ENCODE measurements at regions not wholly inside any gene's neighbourhood (a gene's known extent, or its start where the extent isn't known, plus 50 kb on each side); places are given as distances from the start of the nearest gene placed in this dataset.

GRCh38 chr20:41978875-41979274 lies 360.7 kb upstream of the CHD6 start:
- no peaks in the 10 kb centered on the region for H3K9me3 Mint-ChIP-seq
- no peak for ATAC-seq
- no peak overlapping the region for H3K4me3 Mint-ChIP-seq
- no peaks in the 10 kb centered on the region for H3K27me3 Mint-ChIP-seq
- H3K27ac Mint-ChIP-seq, result no peak overlapping the region
- no peaks in the 10 kb centered on the region for H3K36me3 Mint-ChIP-seq (ENCODE audit: low read depth)
- ChIA-PET CTCF (no interaction called here), POLR2A (no interaction called here)
- TF ChIP-seq, protein P1, sequence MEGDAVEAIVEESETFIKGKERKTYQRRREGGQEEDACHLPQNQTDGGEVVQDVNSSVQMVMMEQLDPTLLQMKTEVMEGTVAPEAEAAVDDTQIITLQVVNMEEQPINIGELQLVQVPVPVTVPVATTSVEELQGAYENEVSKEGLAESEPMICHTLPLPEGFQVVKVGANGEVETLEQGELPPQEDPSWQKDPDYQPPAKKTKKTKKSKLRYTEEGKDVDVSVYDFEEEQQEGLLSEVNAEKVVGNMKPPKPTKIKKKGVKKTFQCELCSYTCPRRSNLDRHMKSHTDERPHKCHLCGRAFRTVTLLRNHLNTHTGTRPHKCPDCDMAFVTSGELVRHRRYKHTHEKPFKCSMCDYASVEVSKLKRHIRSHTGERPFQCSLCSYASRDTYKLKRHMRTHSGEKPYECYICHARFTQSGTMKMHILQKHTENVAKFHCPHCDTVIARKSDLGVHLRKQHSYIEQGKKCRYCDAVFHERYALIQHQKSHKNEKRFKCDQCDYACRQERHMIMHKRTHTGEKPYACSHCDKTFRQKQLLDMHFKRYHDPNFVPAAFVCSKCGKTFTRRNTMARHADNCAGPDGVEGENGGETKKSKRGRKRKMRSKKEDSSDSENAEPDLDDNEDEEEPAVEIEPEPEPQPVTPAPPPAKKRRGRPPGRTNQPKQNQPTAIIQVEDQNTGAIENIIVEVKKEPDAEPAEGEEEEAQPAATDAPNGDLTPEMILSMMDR (IDR thresholded peaks at IDR 0.05), result no peak
- no peak for DNase-seq
- H3K4me1 Mint-ChIP-seq (ENCODE audit: low read depth), result no peaks in the 10 kb centered on the region
- intact Hi-C loops (cut with micrococcal nuclease), result no loop called here

- DNase-seq (no peak), ATAC-seq (no peak)
- intact Hi-C loops (cut with micrococcal nuclease), result no loop called here
- ChIA-PET POLR2A (no interaction called here), CTCF (no interaction called here)
- TF ChIP-seq, protein P1 (IDR thresholded peaks at IDR 0.05), result no peak
- Mint-ChIP-seq H3K27ac (no peak overlapping the region), H3K27me3 (no peaks in the 10 kb centered on the region), H3K36me3 (ENCODE audit: low read depth) (no peaks in the 10 kb centered on the region), H3K4me1 (ENCODE audit: low read depth) (no peaks in the 10 kb centered on the region), H3K9me3 (no peaks in the 10 kb centered on the region), H3K4me3 (no peak overlapping the region)
Measured at GRCh38 chr20:41978246-41978790, 360.1 kb upstream of the CHD6 start.

- H3K27ac Mint-ChIP-seq, result no peak overlapping the region
- no peaks in the 10 kb centered on the region for H3K36me3 Mint-ChIP-seq (ENCODE audit: low read depth)
- ATAC-seq, result no peak
- H3K4me3 Mint-ChIP-seq, result no peak overlapping the region
- ChIA-PET POLR2A (no interaction called here), CTCF (no interaction called here)
- intact Hi-C loops (cut with micrococcal nuclease), result no loop called here
- no peak for DNase-seq
- peaks cover 4% of the 10 kb centered on the region for H3K27me3 Mint-ChIP-seq
- no peaks in the 10 kb centered on the region for H3K4me1 Mint-ChIP-seq (ENCODE audit: low read depth)
- TF ChIP-seq, protein P1 (IDR thresholded peaks at IDR 0.05), result no peak
- peaks cover 1% of the 10 kb centered on the region for H3K9me3 Mint-ChIP-seq
Measured at GRCh38 chr20:41969656-41970055, 351.5 kb upstream of the CHD6 start.

DNA sequence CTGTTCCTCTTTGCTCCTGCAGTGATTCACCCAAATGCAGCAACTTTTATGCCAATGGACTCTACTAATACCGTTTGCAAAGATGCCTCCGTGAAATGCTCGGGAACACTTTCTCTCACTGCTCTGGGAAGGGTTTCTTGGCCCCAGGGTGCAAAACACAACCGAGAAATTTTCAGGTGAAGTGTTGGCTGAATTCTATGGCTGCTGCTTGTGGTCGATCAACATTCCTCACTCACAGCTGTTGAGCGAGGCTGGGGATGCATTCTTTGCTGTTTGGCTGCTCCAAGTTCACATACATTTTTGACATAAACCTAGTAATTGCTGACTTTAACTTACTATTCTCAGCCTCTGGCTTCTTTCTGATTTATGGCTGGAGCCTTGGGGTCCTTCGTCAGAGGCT lies 342.0 kb upstream of the CHD6 start:
- H3K9me3 Mint-ChIP-seq, result no peaks in the 10 kb centered on the region
- no peak overlapping the region for H3K27ac Mint-ChIP-seq
- peaks cover 3% of the 10 kb centered on the region for H3K27me3 Mint-ChIP-seq
- CTCF ChIA-PET, result interaction anchor here (1.1 kb wide), 1 partner anchor 9 kb away, joined by 3 read pairs; no protein-coding TSS in a partner anchor
- no peak for DNase-seq
- no peak for ATAC-seq
- no peaks in the 10 kb centered on the region for H3K4me1 Mint-ChIP-seq (ENCODE audit: low read depth)
- POLR2A ChIA-PET, result no interaction called here
- TF ChIP-seq, protein P1 (IDR thresholded peaks at IDR 0.05), result no peak
- no peak overlapping the region for H3K4me3 Mint-ChIP-seq
- intact Hi-C loops (cut with micrococcal nuclease), result no loop called here
- H3K36me3 Mint-ChIP-seq (ENCODE audit: low read depth), result no peaks in the 10 kb centered on the region

DNA sequence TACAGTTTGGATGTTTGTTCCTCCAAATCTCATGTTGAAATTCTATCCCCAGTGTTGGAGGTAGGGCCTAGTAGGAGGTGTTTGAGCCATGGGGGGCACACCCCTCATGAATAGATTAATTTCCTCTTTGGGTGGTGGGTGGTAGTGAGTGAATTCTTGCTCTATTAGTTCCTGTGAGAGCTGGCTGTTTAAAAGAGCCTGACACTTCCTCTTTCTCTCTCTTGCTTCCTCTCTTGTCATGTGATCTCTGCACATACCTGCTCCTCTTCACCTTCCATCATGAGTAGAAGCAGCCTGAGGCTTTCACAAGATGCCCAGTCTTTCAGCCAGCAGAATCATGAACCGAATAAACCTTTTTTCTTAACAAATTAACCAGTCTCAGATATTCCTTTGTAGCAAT lies 340.2 kb upstream of the CHD6 start:
- no peaks in the 10 kb centered on the region for H3K36me3 Mint-ChIP-seq (ENCODE audit: low read depth)
- H3K4me3 Mint-ChIP-seq, result no peak overlapping the region
- H3K9me3 Mint-ChIP-seq, result no peaks in the 10 kb centered on the region
- TF ChIP-seq, protein P1 (IDR thresholded peaks at IDR 0.05), result no peak
- ChIA-PET POLR2A (no interaction called here), CTCF (no interaction called here)
- no peak overlapping the region for H3K27ac Mint-ChIP-seq
- H3K4me1 Mint-ChIP-seq (ENCODE audit: low read depth), result no peaks in the 10 kb centered on the region
- peaks cover 4% of the 10 kb centered on the region for H3K27me3 Mint-ChIP-seq
- intact Hi-C loops (cut with micrococcal nuclease), result no loop called here
- ATAC-seq (no peak), DNase-seq (no peak)
